Omental fat pad (tissue), 3 donors: ENCODE measurements at regions not wholly inside any gene's neighbourhood (a gene's known extent, or its start where the extent isn't known, plus 50 kb on each side); places are given as distances from the start of the nearest gene placed in this dataset.
"Not testable (repeated sequence)": the region's sequence is repeated elsewhere in the genome, so short reads cannot be mapped to it uniquely, and the experiment has no call there.

Source experiments
- ATAC-seq: fragments of 150-250 bp; one replicate; pipeline ENCODE4 v1.9.1; 2016; ENCODE audit warnings: mild to moderate bottlenecking, moderate library complexity; ENCODE audit not compliant: low FRiP score
- DNase-seq: peaks from one replicate; pipeline ENCODE4 v3.0.0-alpha.2; 2019; ENCODE audit warnings: low spot score
- CTCF ChIP-seq, 3 donors: fragments of 450-650 bp; IDR thresholded peaks; one replicate each; pipeline ENCODE4 v1.5.1; 2016 to 2017; ENCODE audit warnings: antibody characterized with exemption in 3 of 3, mild to moderate bottlenecking in 3 of 3, moderate library complexity in 2 of 3

DNA sequence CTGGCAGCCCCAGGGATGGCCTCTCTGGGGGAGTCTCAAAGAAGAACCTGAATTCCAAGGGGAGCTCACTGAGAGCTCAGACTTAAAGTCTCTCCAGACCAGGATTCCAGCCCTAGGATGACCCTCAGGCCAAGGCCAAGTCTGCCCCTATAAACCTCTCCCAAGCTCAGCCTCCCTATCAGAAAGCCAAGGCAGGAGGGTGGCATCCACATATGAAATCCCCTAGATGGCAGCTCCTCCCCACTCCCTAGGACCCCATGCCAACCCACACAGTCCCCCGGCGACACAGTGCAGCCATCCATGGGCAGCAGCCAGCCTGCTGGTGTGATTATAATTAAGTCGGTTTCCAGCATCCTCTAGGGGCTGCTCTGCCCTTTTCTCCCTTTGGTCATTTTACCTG, 269.9 kb downstream of the CDK5RAP2 start:
- TF ChIP-seq CTCF (IDR thresholded peaks at IDR 0.05): no peak
- ATAC-seq (peak; percentile 32), DNase-seq (no peak)

GRCh38 chr9:120308495-120308894, 271.5 kb downstream of the CDK5RAP2 start:
- DNase-seq (no peak), ATAC-seq (no peak)
- no peak for TF ChIP-seq CTCF (IDR thresholded peaks at IDR 0.05)

DNA sequence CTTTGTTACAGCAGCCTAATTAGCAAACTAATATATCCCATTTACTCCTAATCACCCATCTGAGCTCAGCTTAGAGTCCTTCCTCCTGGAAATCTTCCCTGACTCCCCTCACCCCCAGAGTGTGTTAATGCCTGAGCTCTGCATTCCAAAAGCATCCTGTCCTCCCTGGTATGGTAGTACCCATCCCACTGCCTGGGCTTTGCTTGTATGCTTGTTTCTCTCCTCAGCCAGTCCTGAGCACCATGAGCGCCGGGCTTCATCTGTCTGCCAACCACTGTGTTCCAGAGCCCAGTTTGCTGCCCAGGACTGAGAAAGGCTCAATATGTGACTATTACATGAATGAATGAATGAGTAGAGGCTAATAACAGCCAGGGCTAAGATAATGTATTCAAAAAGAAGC, 272.4 kb downstream of the CDK5RAP2 start:
- ATAC-seq: no peak
- no peak for DNase-seq

DNA sequence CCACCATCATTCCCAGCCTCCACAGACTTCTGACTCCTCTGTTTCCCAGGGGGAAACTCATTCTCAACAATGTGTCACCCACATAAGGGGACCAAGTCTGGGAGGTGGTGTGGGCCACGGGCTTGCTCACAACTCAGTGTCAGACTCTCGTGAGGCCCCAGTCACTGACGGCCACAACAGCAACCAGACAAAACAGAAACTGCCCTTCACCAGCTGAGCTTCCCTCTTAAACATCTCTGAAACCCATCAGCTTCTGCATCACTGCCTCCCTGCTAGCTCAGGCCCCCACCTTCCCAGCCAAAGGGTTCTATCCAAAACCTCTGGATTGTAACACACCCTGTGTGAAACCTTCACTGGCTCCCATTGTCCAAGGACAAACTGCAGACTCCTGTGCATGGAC, 273.4 kb downstream of the CDK5RAP2 start:
- DNase-seq (no peak), ATAC-seq (no peak)
- TF ChIP-seq CTCF (IDR thresholded peaks at IDR 0.05): no peak

More for the DNA sequence above, 272.4 kb downstream of the CDK5RAP2 start:
- TF ChIP-seq CTCF (IDR thresholded peaks at IDR 0.05): no peak

DNA sequence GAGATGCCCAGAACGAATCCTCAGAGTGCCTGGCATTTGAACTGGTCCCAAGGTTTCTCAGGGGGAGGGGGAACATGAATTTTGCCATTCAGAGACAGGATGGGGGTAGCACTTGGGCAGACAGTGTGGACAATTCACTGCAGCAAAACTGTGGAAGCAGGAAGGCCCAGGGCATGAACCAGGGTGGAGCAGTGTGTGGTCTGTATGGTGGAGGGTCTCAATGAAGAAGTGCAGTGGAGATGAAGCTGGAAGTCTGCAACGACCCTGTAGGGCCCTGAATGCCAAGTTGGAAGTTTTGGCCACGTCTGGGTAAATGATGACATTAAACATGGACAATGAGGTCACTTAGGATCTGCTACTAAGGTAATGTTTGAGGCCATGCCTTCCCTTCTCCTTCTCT, 273.9 kb downstream of the CDK5RAP2 start:
- DNase-seq (no peak), ATAC-seq (no peak)
- TF ChIP-seq CTCF (IDR thresholded peaks at IDR 0.05): no peak

- not testable (repeated sequence) for DNase-seq
These were observed 275.1 kb downstream of the CDK5RAP2 start for GRCh38 chr9:120304896-120305295.

GRCh38 chr9:120303519-120303918, 276.4 kb downstream of the CDK5RAP2 start:
- no peak for TF ChIP-seq CTCF (IDR thresholded peaks at IDR 0.05)
- ATAC-seq (no peak), DNase-seq (no peak)

More at GRCh38 chr9:120304896-120305295, 275.1 kb downstream of the CDK5RAP2 start:
- not testable (repeated sequence) for ATAC-seq

DNA sequence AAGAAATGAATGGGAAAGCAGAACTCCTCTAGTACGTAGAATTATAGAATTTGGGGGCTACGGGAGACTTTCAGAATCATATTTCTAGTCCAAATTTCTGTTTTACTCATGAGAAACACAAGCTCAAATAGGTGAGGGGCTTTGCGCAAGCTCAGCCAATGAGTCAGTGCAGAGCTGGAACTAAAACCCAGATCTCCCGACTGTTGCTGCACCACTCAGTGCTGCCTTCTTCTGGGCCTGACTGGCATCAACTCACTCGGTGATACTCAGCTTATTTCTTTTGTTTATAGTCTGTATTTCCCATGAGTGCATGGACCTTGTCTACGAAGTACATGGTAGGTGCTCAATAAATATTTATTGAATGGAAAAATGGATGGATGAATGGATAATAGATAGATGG, 280.2 kb downstream of the CDK5RAP2 start:
- TF ChIP-seq CTCF (IDR thresholded peaks at IDR 0.05): no peak
- DNase-seq (no peak), ATAC-seq (no peak)
